GM19438 (cell line): ENCODE measurements at regions not wholly inside any gene's neighbourhood (a gene's known extent, or its start where the extent isn't known, plus 50 kb on each side); places are given as distances from the start of the nearest gene placed in this dataset.

ENCODE experiments used
- ATAC-seq: cut with Tn5 transposase; IDR thresholded peaks from one replicate; pipeline ENCODE4 v1.9.1; 2021; ENCODE audit warnings: low read depth; ENCODE audit not compliant: unreplicated experiment

- ATAC-seq = no peak
Observed at GRCh38 chr2:234438305-234438977, 58.4 kb downstream of the ARL4C start.

DNA sequence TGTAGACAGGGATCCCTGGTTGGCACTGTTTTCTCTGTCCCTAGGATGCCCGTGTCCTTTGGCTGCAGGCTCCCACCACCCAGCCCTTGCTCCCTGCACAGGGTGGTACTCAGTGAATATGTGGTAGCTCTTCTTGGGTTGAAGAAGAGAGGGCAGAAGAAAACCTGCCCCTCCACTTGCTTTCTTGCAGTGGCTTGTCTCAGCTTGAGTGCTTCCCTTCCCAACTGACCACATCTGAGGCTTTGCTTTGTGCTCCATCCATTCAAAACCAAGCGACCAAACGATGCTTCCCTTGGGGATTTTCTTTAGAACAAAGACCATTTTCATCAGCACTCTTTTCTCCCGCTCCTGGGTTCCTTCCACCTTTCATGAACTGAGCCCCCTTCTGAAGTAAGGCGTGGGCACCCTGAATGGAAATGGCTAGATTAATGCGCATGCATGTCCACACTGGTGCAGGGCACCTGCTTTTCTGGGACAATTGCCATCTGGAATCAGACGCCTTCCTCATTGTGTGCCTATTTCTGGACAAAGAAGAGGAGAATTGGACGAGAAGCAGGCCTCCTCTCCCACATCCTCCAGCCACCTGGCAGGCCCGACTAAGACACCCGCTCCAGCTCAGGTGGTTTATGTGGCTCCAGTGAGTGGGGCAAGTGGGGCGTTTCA is 59.1 kb downstream of the ARL4C start:
- no peak for ATAC-seq

DNA sequence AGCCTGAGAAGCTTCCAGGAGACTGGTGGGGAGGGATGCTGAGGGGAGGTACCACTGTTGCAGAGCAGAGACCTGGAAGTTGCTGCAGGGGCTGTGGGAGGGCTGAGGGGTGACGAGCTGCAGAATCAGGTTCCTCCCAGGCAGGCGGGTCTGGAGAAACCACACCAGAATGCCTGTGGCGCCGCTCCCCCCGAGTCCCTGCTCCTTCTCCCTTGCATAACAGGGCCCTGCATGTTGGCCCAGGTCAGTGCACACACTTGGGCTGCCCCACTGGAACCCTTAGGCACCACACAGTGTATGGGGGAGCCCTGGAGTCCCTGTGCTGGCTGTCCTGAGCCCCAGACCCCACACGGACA is 60.4 kb downstream of the ARL4C start:
- ATAC-seq = no peak

DNA sequence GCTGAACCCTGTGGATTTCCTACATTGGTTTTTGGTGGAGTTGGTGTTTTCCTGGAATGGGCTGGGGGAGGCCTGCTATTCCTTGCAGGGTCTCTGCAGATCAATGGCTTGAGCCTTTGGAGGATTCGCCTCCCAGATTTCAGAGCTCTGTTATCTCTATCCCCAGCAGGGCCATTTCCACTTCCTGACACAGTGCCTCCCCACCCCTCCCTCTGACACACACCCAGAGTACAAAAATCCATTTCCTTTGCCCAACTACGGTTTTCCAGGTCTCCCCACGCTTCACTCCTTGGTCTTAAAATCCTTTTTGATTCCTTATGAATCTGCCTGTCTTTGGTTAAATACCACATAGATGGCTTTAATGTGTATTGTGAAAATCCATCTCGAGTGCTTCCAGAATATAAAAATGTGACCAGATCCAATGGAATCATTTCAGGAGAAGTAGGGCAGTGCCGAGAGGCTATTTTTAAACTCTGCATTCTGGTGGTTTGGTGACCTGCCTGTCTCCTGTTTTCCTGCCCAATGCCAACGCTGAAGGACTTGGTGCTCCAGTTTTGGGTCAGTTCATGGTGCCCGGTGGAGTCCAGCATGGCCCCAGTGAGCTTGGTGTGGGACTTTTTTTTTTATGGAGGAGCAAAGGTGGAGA is 60.9 kb downstream of the ARL4C start:
- ATAC-seq = no peak

DNA sequence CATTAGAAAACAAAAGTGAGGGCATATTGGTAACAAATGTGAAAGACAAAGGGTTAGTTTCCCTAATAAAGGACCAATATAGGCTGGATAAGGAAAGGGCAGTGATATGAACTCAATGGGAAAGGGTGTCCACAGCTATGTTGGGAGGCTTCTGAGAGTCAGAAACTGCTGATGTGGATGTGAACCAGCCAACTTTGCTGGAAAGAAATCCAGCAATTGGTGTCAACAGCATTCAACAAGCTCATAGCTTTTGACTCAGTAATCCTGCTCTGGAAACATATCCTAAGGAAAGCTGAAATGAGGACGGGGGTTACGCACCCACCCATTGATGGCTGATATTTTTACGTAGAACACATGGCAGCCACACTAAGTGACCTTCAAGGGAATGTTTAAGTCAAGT is 63.7 kb downstream of the ARL4C start:
- ATAC-seq = no peak

DNA sequence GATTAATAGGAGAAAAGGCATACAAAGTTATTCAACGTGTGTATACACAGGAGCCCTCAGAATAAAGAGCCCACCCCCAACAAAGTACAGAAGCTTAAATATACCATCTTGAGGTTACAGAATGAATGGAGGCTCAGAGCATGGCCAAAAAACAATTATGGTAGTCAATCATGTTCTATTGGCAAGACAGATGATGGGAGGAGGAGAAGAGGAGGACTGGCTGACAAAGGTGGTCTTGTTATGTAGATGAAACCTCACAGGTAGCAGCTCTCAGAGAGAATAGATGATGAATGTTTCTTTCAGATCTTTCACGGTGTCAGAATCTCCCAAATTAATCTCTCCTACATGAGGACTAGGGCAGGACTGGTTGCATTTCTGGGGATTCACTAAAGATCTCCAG is 66.0 kb downstream of the ARL4C start:
- no peak for ATAC-seq

DNA sequence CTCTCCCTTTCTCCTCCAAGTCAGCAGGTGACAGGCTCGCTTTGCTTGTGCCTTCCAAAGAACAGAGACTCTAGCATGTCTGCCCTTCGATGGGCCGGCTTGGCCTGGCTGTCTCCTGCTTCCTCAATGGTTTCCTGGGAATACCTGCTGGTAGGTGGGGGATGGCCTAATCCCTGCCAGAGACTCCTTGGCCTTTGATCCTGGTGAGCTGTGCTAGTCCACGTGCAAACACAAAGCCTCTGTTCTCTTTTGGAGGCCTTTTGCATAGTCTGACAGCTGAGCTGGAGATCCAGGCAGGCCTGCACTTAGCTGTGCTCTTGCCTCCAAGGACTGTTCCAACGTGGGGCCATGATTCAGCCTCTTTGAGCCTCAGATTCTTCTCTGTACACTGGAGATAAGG is 67.6 kb downstream of the ARL4C start:
- ATAC-seq = no peak

GRCh38 chr2:234427081-234428061 is 69.5 kb downstream of the ARL4C start:
- ATAC-seq = no peak

DNA sequence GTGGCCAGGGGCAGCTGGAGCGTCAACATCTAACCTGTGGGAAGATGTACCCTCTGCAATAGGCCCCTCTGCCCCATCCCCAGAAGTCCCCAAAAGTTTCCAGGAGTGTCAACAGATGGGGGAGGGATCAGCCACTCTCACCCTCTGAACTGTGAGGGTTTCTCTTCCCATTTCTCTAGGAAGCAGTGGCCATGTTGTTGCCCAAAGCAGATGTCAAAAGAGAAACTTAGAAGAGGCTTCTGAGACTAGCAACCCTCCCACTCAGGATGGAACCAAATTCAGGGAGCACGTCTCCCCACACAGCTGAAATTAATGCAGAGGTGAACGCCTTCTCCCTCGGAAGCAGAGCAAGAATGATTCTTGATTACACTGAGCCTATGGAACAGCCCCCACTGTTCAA is 70.3 kb downstream of the ARL4C start:
- peak; percentile 21 for ATAC-seq

DNA sequence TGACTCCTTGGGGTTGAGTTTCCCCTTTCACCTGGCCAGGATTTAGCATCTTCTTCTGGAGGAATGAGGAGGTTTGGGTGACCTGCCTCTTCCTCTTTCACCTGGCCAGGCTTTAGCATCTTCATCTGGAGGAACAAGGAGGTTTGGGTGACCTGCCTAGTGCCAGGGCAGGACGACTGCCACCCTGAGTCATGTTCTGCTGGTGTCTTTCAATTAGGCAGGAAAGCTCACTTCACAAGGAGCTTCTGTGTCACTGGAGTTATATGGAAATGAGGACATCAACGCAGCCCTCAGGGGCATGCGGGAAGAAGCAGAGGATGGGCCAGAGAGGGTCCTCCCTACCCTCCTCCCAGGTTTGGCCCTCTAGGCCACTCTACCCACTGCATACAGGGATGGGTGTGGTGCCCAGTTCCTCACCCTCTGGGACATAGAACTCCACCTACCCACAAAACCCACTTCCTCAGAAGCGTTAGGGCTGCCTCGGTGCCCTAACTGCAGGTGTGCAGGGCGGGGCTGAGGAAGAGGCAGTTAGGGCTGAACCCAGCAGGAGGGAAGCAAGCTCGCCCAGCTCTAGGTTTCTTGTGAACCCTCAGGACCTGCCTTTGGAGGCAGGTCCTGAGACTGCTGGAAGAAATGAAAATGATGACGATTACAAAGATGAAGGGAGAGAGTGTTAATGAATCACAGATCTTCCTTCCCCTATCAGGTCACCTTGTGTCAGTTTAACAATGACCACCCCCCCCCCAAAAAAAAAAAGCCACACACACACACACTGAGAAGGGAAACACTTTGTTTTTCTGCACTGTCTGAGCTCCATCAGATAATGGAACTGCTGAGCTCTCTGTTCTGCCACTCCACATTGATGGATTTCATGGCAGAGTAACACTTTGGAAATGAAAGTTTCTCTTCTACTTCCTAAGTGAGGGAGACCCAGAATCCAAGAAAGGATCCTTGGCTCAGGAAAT is 71.0 kb downstream of the ARL4C start:
- ATAC-seq = peak; percentile 81

DNA sequence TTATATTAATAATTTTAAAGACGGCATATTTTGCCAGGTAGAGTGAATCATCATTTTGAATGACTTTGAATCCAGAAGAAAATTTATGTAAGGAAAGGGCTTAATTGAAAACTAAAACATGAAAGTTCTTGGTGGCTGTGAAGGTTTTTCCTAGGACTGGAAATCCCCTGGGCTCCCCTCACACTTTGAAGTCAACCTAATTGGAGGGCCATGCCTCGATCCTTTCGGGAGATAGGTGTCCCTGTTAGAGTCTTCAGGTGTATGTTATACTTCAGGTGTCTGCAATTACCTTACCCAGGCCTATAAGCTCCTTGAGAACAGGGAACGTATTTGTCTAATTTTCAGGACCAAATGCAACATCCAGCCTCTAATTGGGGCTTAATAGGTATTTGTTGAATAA is 73.0 kb downstream of the ARL4C start:
- no peak for ATAC-seq

DNA sequence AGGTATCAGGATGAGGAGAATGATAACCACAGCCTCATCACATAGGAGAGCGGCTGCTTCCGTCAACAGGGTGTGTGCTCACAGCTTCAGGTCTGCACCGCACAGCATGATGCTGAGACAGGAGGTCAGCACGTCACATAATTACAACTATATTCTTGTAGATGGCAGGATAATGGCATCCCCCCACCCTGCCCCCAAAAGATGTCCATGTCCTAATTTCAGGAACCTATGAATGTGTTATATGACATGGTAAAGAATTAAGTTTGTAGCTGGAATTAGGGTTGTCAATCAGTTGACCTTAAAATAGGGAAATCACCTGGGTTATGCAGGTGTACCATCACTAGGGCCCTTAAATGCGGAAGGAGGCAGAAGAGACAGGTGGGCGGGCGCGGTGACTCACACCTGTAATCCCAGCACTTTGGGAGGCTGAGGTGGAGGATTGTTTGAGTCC is 73.9 kb downstream of the ARL4C start:
- ATAC-seq = no peak

- ATAC-seq = no peak
Observed at GRCh38 chr2:234422273-234422732, 74.6 kb downstream of the ARL4C start.

GRCh38 chr2:234420408-234420807 is 76.5 kb downstream of the ARL4C start:
- ATAC-seq = no peak

- ATAC-seq = no peak
Observed at GRCh38 chr2:234419726-234420125, 77.2 kb downstream of the ARL4C start.

- no peak for ATAC-seq
Observed at GRCh38 chr2:234415706-234416105, 81.2 kb downstream of the ARL4C start.

DNA sequence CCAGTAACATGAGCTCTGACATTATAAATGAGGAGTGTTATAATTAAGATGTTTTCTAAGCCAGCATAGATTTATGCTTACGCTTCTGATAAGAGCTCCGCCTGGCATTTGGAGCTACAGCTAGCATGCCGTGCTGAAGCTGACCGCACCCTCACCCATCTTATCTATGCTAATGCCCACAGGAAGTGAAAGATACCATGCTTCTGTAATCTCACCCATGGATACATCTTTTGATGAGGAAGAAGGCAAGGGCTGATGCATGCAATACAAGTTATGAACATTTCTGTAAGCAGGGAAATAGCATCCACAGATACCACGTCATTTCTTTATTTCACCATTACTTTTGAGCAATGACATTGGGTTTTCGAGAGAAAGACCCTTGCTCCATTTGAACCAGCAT is 82.3 kb downstream of the ARL4C start:
- no peak for ATAC-seq

GRCh38 chr2:234412726-234413125 is 84.2 kb downstream of the ARL4C start:
- ATAC-seq = no peak

GRCh38 chr2:234411793-234412192 is 85.1 kb downstream of the ARL4C start:
- ATAC-seq = peak; percentile 85

- ATAC-seq = no peak
Observed at GRCh38 chr2:234410526-234410925, 86.4 kb downstream of the ARL4C start.
